Lung (tissue), 11 donors: ENCODE measurements at regions not wholly inside any gene's neighbourhood (a gene's known extent, or its start where the extent isn't known, plus 50 kb on each side); places are given as distances from the start of the nearest gene placed in this dataset.
A peak's percentile ranks its signal among the peaks of the same experiment; 100 is the strongest.
"Not testable (repeated sequence)": the region's sequence is repeated elsewhere in the genome, so short reads cannot be mapped to it uniquely, and the experiment has no call there.

ENCODE experiments used
- ATAC-seq: fragments of 200-7000 bp; cut with Tn5 transposase; one replicate; pipeline ENCODE4 v1.9.1; 2020; ENCODE audit warnings: moderate number of reproducible peaks; ENCODE audit not compliant: insufficient read depth, low FRiP score
- DNase-seq, 3 donors: peaks; one replicate each; pipeline ENCODE4 v3.0.0-alpha.2; 2013 to 2017
- H3K27ac ChIP-seq, 2 donors: one replicate each; pipeline ENCODE4 v1.5.1; 2013; ENCODE audit warnings: mild to moderate bottlenecking in 2 of 2, moderate library complexity in 2 of 2, control low read depth in 1 of 2, inconsistent platforms in 1 of 2, low read depth in 1 of 2, low read length in 1 of 2
- H3K27me3 ChIP-seq, 3 donors: one replicate each; pipeline ENCODE4 v1.5.1; 2013; ENCODE audit warnings: low read length in 2 of 3; ENCODE audit not compliant: control insufficient read depth in 3 of 3, insufficient read depth in 3 of 3
- H3K36me3 ChIP-seq, 4 donors: one replicate each; pipeline ENCODE4 v1.5.1; 2013; ENCODE audit warnings: low read length in 4 of 4, mild to moderate bottlenecking in 1 of 4, moderate library complexity in 1 of 4; ENCODE audit not compliant: control insufficient read depth in 4 of 4, insufficient read depth in 4 of 4
- H3K4me1 ChIP-seq, 5 donors: one replicate each; pipeline ENCODE4 v1.5.1; 2013; ENCODE audit warnings: low read length in 5 of 5, mild to moderate bottlenecking in 2 of 5, moderate library complexity in 1 of 5; ENCODE audit not compliant: control insufficient read depth in 5 of 5, insufficient read depth in 5 of 5
- H3K4me3 ChIP-seq: one replicate; pipeline ENCODE4 v1.5.1; 2013; ENCODE audit warnings: mild to moderate bottlenecking, control low read depth, moderate library complexity
- H3K9ac ChIP-seq, 2 donors: one replicate each; pipeline ENCODE4 v1.5.1; 2013; ENCODE audit warnings: low read length in 2 of 2, control low read depth in 1 of 2; ENCODE audit not compliant: insufficient read depth in 1 of 2
- H3K9me3 ChIP-seq, 4 donors: one replicate each; pipeline ENCODE4 v1.5.1; 2013; ENCODE audit warnings: low read length in 3 of 4, mild to moderate bottlenecking in 1 of 4, moderate library complexity in 1 of 4; ENCODE audit not compliant: control insufficient read depth in 4 of 4, insufficient read depth in 3 of 4
- WGBS, 2 donors: extraction: QIAGEN DNeasy Blood & Tissue Kit; methylation state at CpG; one replicate each; pipeline ENCODE4 v1.1.7; 2013; 5-methylcytosine and 5-hydroxymethylcytosine counted together
- TF ChIP-seq, protein P1 (sequence below): IDR thresholded peaks from 2 replicates; pipeline ENCODE4 v1.5.1; 2012; ENCODE audit warnings: mild to moderate bottlenecking; ENCODE audit errors: control extremely low read depth, extremely low read depth
- donor health status: control.
- donor health status: control.
- donor health status: Bipolar disorder and iron deficiency.
- donor health status: healthy.
- donor health status: DM: yes; HTN: yes; CAD: no.

DNA sequence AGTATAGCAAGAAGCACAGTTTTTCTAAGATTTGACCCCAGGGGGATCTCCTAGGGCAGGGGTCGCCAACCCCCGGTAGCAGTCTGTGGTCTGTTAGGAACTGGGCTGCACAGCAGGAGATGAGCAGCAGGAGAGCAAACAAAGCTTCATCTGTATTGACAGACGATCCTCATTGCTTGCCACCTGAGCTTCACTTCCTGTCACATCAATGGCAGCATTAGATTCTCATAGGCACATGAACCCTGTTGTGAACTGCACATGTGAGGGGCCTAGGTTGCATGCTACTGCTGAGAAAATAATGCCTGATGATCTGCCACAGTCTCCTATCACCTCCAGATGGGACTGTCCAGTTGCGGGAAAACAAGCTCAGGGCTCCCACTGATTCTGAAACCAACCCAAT is 136.2 kb downstream of the RGPD3 start:
- H3K9me3 ChIP-seq, result peaks cover 0 to 3% (median 0%) of the 10 kb centered on the region in 4 donors
- no peak for ATAC-seq

DNA sequence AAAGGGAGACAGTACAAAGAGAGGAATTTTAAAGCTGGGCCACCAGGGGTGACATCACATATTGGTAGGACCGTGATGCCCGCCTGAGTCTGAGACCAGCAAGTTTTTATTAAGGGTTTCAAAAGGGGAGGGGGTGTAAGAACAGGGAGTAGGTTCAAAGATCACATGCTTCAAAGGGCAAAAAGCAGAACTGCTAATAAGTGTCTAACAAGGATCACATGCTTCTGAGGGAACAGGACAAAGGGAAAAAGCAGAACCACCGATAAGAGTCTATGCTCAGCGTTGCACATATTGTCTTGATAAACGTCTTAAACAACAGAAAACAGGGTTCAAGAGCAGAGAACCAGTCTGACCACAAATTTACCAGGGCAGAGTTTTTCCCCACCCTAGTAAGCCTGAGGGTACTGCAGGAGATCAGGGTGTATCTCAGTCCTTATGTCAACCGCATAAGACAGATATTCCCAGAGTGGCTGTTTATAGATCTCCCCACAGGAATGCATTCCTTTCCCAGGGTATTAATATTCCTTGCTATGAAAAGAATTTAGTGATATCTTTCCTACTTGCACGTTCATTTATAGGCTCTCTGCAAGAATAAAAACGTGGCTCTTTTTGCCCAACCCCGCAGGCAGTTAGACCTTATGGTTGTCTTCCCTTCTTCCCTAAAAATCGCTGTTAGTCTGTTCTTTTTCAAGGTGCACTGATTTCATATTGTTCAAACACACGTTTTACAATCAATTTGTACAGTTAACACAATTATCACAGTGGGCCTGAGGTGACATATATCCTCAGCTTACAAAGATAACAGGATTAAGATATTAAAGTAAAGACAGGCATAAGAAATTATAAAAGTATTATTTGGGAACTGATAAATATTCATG is 136.5 kb upstream of the UXS1 start:
- WGBS, 2 donors, result 67 to 68% methylated on average over 11 of the region's 11 CpGs
- not testable (repeated sequence) for H3K9ac ChIP-seq, H3K4me3 ChIP-seq, DNase-seq, H3K36me3 ChIP-seq, H3K4me1 ChIP-seq, ATAC-seq, H3K27me3 ChIP-seq, H3K9me3 ChIP-seq, H3K27ac ChIP-seq

More for the DNA sequence above, 136.2 kb downstream of the RGPD3 start:
- Histone ChIP-seq H3K9ac (no peak overlapping the region), H3K4me1 (peaks cover 0 to 3% (median 0%) of the 10 kb centered on the region in 5 donors), H3K27ac (no peak overlapping the region), H3K4me3 (no peak overlapping the region), H3K27me3 (no peaks in the 10 kb centered on the region), H3K36me3 (no peaks in the 10 kb centered on the region)
- 73 to 77% methylated on average over 4 of the region's 4 CpGs for WGBS, 2 donors
- TF ChIP-seq, protein P1, sequence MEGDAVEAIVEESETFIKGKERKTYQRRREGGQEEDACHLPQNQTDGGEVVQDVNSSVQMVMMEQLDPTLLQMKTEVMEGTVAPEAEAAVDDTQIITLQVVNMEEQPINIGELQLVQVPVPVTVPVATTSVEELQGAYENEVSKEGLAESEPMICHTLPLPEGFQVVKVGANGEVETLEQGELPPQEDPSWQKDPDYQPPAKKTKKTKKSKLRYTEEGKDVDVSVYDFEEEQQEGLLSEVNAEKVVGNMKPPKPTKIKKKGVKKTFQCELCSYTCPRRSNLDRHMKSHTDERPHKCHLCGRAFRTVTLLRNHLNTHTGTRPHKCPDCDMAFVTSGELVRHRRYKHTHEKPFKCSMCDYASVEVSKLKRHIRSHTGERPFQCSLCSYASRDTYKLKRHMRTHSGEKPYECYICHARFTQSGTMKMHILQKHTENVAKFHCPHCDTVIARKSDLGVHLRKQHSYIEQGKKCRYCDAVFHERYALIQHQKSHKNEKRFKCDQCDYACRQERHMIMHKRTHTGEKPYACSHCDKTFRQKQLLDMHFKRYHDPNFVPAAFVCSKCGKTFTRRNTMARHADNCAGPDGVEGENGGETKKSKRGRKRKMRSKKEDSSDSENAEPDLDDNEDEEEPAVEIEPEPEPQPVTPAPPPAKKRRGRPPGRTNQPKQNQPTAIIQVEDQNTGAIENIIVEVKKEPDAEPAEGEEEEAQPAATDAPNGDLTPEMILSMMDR, result no peak
- DNase-seq, result no peak

DNA sequence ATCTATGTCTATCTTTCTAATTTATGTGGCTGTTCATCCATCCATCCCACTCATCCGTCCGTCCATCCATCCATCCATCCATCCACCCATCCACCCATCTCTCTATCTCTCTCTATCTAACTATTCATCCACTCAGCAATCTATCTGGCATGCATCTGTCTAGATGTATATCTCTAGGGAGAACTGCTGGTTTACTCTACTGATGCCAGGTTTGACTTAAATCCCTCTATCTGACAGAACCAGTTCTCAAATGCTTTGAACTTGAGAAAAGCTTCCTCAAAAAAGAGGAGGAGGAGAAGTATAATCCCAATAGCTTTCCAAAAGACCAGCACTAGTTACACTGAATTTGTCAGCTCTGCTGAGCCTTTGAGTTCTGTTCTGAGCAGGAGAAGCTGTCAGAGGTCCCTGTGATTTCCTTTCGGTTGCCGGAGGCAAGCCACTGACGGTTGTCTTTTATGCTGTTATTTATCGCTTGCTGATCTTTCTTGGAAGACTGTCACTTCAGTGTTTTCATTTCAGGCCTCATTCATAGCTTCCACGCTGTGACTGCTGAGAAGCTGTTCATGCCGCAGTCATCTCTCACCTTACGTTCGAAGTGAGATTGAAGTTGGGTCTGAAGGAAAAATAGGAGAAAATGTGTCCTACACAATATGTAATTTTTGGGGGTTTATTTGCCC is 129.4 kb upstream of the UXS1 start:
- TF ChIP-seq, protein P1, result no peak
- H3K9ac ChIP-seq, result no peak overlapping the region
- DNase-seq, result peak in 1 of 3 donors; percentile 38
- ATAC-seq, result no peak
- no peak overlapping the region for H3K4me3 ChIP-seq
- H3K27me3 ChIP-seq, result no peaks in the 10 kb centered on the region
- H3K4me1 ChIP-seq, result peaks cover 0 to 21% (median 0%) of the 10 kb centered on the region in 5 donors
- WGBS, 2 donors, result 49 to 69% methylated on average over 10 of the region's 10 CpGs
- H3K36me3 ChIP-seq, result no peaks in the 10 kb centered on the region
- H3K9me3 ChIP-seq, result no peaks in the 10 kb centered on the region
- no peak overlapping the region for H3K27ac ChIP-seq

DNA sequence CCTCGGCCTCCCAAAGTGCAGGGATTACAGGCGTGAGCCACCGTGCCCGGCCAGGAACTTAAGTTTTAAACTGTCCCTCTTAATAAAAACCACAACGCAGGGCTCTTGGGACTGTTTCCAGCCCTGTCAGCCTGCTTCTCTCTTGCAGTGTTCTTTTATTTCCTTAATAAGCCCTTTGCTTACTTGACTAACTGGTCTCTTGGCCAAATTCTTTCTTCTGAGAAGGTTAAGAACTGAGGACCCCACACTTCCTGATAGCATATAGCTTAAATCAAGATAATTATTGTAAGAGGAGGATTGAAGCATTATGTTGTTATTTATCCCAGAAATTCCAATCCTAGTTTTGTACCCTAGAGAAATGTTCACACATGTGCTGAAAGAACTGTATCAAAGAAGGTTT is 128.2 kb upstream of the UXS1 start:
- no peak overlapping the region for H3K27ac ChIP-seq
- H3K4me1 ChIP-seq, result peaks cover 0 to 27% (median 0%) of the 10 kb centered on the region in 5 donors
- H3K27me3 ChIP-seq, result no peaks in the 10 kb centered on the region
- TF ChIP-seq, protein P1, result no peak
- H3K4me3 ChIP-seq, result no peak overlapping the region
- H3K36me3 ChIP-seq, result no peaks in the 10 kb centered on the region
- H3K9me3 ChIP-seq, result no peaks in the 10 kb centered on the region
- H3K9ac ChIP-seq, result no peak overlapping the region
- ATAC-seq (no peak), DNase-seq (peak; percentile 68 to 91 (median 89))
- WGBS, 2 donors, result 19 to 23% methylated on average over 5 of the region's 5 CpGs

DNA sequence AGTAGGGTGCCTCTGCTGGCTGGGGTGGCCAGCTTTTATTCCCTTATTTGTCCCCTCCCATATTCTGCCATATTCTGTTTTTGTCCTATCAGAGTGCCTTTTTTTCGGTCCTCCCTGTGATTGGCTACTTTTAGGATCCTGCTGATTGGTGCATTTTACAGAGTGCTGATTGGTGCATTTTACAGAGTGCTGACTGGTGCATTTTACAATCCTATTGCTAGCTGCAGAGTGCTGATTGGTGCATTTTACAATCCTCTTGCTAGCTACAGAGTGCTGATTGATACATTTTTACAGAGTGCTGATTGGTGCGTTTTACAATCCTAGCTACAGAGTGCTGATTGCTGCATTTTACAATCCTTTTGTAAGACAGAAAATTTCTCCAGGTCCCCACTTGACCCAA is 126.3 kb upstream of the UXS1 start:
- not testable (repeated sequence) for DNase-seq, H3K4me3 ChIP-seq, H3K9me3 ChIP-seq, H3K36me3 ChIP-seq, ATAC-seq, H3K27ac ChIP-seq, H3K27me3 ChIP-seq, H3K9ac ChIP-seq
- H3K4me1 ChIP-seq, result peaks cover 0 to 34% (median 6%) of the 10 kb centered on the region in 5 donors
- WGBS, 2 donors, result 94 to 98% methylated on average over 2 of the region's 2 CpGs
